ENCODE measurements at regions not wholly inside any gene's neighbourhood (a gene's known extent, or its start where the extent isn't known, plus 50 kb on each side); places are given as distances from the start of the nearest gene placed in this dataset.

- in situ Hi-C loops (cut with MboI; ENCODE audit: low pct_unique_long_range_greater_than_20kb, low sequenced_read_pairs, unreplicated experiment) = no loop called here
- no peak for DNase-seq (ENCODE audit: low spot score)
- TF ChIP-seq CTCF (IDR thresholded peaks at IDR 0.05; ENCODE audit: extremely low read depth, insufficient read depth, missing control alignments) = no peak
These were observed 143.7 kb downstream of the ASB1 start for GRCh38 chr2:238570391-238570790.

GRCh38 chr2:238570926-238571325 lies 144.2 kb downstream of the ASB1 start:
- no peak for TF ChIP-seq CTCF (IDR thresholded peaks at IDR 0.05; ENCODE audit: extremely low read depth, insufficient read depth, missing control alignments)
- no peak for DNase-seq (ENCODE audit: low spot score)
- in situ Hi-C loops (cut with MboI; ENCODE audit: low pct_unique_long_range_greater_than_20kb, low sequenced_read_pairs, unreplicated experiment) = no loop called here

GRCh38 chr2:238571661-238572372 lies 145.1 kb downstream of the ASB1 start:
- no peak for DNase-seq (ENCODE audit: low spot score)
- TF ChIP-seq CTCF (IDR thresholded peaks at IDR 0.05; ENCODE audit: extremely low read depth, insufficient read depth, missing control alignments) = no peak
- in situ Hi-C loops (cut with MboI; ENCODE audit: low pct_unique_long_range_greater_than_20kb, low sequenced_read_pairs, unreplicated experiment) = no loop called here

- in situ Hi-C loops (cut with MboI; ENCODE audit: low pct_unique_long_range_greater_than_20kb, low sequenced_read_pairs, unreplicated experiment) = no loop called here
- TF ChIP-seq CTCF (IDR thresholded peaks at IDR 0.05; ENCODE audit: extremely low read depth, insufficient read depth, missing control alignments) = peak; percentile 70
- peak; percentile 74 for DNase-seq (ENCODE audit: low spot score)
These were observed 146.5 kb downstream of the ASB1 start for GRCh38 chr2:238573065-238573778.

- no peak for TF ChIP-seq CTCF (IDR thresholded peaks at IDR 0.05; ENCODE audit: extremely low read depth, insufficient read depth, missing control alignments)
- in situ Hi-C loops (cut with MboI; ENCODE audit: low pct_unique_long_range_greater_than_20kb, low sequenced_read_pairs, unreplicated experiment) = no loop called here
- no peak for DNase-seq (ENCODE audit: low spot score)
These were observed 147.2 kb downstream of the ASB1 start for GRCh38 chr2:238573916-238574315.

- in situ Hi-C loops (cut with MboI; ENCODE audit: low pct_unique_long_range_greater_than_20kb, low sequenced_read_pairs, unreplicated experiment) = no loop called here
- no peak for TF ChIP-seq CTCF (IDR thresholded peaks at IDR 0.05; ENCODE audit: extremely low read depth, insufficient read depth, missing control alignments)
- DNase-seq (ENCODE audit: low spot score) = no peak
These were observed 148.0 kb downstream of the ASB1 start for GRCh38 chr2:238574490-238575271.
